GM21390 (cell line): ENCODE measurements at regions not wholly inside any gene's neighbourhood (a gene's known extent, or its start where the extent isn't known, plus 50 kb on each side); places are given as distances from the start of the nearest gene placed in this dataset.
"Not testable (repeated sequence)": the region's sequence is repeated elsewhere in the genome, so short reads cannot be mapped to it uniquely, and the experiment has no call there.

Experiments used
- ATAC-seq: cut with Tn5 transposase; IDR thresholded peaks from one replicate; pipeline ENCODE4 v1.9.1; 2021; ENCODE audit not compliant: unreplicated experiment

DNA sequence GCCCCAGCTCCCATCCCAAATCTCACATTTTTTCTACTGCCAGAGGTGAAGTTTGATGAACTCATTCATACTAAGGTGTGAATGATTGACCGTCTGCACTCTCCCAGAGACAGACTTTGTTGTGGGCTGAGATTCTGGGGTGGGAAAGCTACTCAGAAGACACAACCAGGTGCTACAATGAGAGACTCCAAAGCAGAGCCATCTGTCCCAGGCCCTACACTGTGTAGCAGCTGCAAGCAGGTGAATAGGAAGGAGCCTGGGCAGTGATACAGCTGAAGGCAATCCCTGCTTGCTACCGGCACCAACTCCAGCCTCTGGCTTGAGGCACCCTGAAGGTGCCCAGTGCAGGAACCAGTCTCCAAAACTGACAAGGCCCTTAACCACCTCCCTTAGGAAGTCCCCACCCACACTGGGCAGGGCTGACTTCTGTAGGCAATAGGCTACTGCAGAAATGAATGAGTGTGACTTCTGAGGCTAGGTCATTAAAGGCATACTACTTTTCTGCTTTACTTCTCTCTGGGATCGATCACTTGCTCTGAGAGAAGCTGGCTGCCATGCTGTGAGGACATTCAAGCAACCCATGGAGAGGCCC is 79.7 kb upstream of the RUNX3 start:
- no peak for ATAC-seq

DNA sequence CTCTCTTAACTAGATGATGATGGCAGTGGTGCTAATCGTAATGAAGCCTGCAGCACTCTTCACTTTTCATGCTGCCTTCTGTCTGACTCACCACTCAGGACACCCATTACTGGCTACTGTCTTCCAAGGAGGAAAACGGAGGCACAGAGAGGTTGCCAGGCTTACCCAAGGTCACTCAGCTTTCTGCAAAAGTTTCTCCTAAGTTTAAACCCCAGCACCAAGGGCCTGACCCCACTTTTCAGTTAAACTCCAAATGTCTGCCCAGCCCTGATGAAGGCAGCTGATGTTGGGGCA is 78.1 kb upstream of the RUNX3 start:
- ATAC-seq = no peak

DNA sequence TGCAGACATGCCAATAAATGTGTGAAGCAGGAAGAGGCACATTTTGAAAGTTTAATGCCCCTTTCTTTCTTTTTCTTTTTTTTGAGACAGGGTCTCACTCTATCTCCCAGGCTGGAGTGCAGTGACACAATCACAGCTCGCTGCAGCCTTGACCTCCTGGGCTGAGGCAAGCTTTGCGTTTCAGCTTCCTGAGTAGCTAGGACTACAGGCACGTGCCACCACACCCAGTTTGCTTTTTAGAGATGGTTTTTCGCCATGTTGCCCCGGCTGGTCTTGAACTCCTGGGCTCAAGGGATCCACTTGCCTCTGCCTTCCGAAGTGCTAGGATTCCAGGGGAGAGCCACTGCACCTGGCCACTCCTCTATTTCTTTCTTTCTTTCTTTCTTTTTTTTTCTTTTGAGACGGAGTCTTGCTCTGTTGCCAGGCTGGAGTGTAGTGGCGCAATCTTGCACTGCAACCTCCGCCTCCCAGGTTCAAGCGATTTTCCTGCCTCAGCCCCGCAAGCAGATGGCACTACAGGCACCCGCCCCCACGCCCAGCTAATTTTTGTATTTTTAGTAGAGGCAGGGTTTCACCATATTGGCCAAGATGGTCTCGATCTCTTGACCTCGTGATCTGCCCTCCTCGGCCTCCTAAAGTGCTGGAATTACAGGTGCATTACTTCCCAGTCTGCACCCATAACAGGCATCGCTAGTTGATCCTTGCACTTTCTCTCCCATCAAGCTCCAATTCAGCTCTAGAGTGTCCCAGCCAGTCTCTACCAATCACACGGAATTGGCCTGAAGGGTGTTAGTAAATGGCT is 77.5 kb upstream of the RUNX3 start:
- ATAC-seq = not testable (repeated sequence)

- ATAC-seq = no peak
Measured at GRCh38 chr1:25006770-25007169, 76.7 kb upstream of the RUNX3 start.

DNA sequence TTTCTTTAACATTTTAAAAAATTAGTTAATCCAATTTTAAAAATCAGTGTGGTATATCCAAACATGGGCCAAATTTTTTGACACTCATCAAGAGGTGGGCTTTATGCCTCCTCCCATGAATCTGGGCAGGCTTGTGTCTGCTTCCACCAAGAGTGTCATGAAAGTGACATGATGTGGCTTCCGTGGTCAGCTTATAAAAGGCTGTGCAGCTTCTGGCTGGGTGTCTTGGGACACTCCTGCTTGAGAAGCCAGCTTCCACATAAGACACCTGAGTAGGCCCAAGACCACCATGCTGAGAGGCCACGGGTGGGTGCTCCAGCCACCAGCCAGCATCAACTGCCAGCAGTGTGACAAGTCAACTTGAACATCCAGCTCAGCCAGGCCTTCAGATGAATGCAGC is 74.3 kb upstream of the RUNX3 start:
- ATAC-seq = no peak

DNA sequence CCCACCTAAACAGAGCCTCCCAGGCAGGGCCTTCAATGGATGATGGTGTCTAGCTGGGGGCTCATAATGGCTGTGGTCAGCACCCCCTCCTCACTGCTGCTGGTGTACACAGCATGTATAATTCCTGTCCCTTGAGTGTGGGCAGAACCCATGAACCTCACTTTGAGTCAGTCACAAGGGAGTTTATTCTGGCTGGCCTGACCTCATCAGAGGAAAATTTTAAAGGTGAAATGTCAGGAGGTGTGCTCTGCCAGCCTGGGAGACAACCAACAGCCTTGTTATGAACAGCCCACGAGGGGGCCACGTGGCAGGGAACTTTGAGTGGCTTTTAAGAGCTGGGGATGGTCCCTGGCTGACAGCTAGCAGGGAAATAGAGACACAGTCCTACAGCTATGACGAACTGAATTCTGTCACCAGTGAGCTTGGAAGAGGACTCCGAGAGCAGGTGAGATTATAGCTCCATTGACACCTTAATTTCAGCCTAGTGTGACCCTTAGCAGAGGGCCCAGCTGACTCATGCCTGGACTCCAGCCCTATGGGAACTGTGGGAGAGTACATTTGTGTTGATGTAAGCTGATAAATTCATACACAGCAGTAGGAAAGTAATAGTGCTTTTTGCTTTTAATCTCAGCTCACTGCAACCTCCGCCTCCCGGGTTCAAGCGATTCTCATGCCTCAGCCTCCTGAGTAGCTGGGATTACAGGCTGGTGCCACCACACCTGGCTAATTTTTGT is 73.5 kb upstream of the RUNX3 start:
- ATAC-seq = no peak

DNA sequence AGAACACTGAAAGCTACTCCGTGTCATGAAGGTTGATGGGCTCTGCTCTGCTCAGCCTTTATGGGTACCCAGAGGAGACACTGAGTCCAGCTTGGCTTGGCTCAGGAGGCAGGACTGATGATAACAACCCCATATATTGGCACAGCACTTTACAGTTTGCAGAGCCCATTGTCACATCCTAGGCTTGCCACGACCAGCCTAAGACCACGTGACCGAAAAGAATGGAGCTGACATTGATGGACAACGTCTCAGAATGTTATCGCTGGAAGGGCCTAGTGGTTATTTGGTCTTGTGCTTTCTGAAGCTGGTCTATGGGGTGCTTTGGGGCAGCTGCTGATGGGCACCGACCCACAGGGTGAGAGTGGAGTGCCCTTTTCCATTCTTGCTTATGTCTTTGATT is 72.9 kb upstream of the RUNX3 start:
- ATAC-seq = no peak

- no peak for ATAC-seq
Measured at GRCh38 chr1:25001125-25001915, 71.2 kb upstream of the RUNX3 start.

DNA sequence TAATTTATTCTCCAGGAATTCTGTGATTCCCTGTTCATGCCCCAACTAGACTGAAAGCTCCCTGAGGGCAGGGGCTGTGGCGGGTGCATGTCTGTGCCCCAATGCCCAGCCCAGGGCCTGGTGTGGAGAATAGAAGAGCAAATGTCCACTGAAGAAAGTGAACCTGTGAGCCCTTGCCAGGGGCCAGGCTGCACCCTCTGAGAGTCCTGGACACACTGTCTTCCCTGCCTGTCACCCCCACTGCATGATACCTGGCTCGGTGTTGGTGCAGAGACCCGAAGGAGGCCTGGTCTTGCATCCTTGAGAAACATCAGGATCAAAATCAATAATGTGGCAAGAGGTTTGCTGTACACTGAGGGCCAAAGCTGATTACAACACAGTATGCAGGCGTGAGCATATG is 69.8 kb upstream of the RUNX3 start:
- ATAC-seq = no peak

- ATAC-seq = no peak
Measured at GRCh38 chr1:24999426-24999825, 69.3 kb upstream of the RUNX3 start.

- ATAC-seq = no peak
Measured at GRCh38 chr1:24998563-24999245, 68.6 kb upstream of the RUNX3 start.

GRCh38 chr1:24996983-24997893 is 67.2 kb upstream of the RUNX3 start:
- ATAC-seq = no peak

DNA sequence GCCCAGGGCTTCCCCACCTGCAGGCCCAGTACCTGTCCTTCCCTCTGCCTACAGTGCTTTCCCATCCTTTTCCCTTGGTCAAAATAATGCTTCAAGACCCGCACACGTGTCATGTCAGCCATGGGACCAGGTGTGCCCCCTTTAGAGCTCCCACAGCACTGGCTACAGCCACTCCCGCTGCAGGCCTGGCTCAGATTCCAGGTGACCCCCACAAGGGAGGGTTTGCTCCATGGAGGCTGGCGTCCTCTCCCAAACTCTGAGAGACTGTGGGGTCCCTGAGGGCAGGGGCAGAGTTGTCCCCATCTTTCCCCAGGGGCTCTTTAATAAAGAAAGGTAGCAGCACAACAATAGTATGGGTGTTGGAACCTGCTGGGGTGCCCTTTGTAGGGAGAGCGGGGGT is 66.4 kb upstream of the RUNX3 start:
- no peak for ATAC-seq

GRCh38 chr1:24995661-24996060 is 65.6 kb upstream of the RUNX3 start:
- no peak for ATAC-seq

DNA sequence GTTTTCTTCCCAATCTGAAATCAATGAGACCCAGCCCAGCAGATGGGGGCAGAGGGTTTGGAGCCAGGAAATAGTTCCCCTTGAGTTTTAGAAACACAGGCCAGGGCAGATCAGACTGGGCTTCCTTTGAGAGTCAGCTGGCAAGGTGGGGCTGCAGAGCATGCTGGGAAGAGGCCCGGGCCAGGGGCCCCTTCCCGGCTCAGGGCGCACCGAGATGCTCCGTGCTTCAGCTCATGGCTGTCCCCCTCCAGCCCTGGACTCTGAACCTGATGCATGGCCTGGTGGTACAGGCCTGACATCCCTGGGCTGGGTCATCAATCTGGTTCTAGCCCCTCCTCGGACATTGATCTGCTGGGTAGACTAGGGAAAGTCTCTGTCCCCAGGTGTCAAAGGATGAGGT is 65.1 kb upstream of the RUNX3 start:
- no peak for ATAC-seq

DNA sequence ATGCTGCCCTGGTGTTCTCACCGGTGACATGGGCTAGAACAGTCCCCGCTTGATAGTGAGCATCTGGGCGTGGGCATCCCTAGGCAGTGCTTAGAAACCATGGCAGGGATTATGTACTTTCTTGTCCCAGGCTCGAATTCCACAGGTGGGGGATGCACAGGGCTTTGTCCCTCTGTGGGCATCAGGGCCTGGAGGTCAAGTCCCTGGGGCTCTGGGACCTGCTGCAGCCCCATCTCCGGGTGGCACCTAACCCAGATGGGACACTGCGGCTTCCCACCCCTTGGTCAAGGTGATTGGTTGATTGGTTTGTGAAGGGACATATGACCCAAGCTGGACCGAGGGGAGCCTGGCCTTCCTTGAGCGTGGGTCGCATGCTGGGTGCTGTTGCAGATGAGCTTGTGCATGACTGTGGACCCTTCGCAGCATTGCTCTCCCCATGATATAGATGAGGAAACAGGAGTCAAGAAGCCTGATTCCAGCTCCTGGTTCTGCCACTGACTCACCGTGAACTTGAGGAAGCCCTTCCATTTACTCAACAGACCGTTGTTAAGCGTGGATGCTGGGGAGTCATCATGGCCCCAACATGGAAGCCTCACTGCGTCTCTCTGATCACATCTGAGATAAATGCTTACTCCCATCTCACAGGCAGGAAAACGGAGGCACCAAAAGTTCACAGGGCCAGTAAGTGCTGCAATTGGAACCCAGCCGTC is 64.0 kb upstream of the RUNX3 start:
- ATAC-seq = no peak

- no peak for ATAC-seq
Measured at GRCh38 chr1:24992761-24993211, 62.7 kb upstream of the RUNX3 start.

GRCh38 chr1:24992124-24992760 is 62.2 kb upstream of the RUNX3 start:
- ATAC-seq = no peak

GRCh38 chr1:24991697-24992096 is 61.6 kb upstream of the RUNX3 start:
- no peak for ATAC-seq
